SJCRH30 (cell line): ENCODE measurements at regions not wholly inside any gene's neighbourhood (a gene's known extent, or its start where the extent isn't known, plus 50 kb on each side); places are given as distances from the start of the nearest gene placed in this dataset.
"Not testable (repeated sequence)": the region's sequence is repeated elsewhere in the genome, so short reads cannot be mapped to it uniquely, and the experiment has no call there.

Source experiments
- DNase-seq, 2 experiments: peaks; one replicate each; pipeline ENCODE4 v3.0.0-alpha.2; 2015 to 2020
- H3K27ac ChIP-seq: fragments of 250-450 bp; sonication (Bioruptor Pico); 2 replicates; pipeline ENCODE4 v1.5.1; 2020; ENCODE audit warnings: mild to moderate bottlenecking, moderate library complexity
- H3K27me3 ChIP-seq: fragments of 250-450 bp; sonication (Bioruptor Pico); 2 replicates; pipeline ENCODE4 v1.5.1; 2020; ENCODE audit warnings: mild to moderate bottlenecking, moderate library complexity
- H3K36me3 ChIP-seq: fragments of 250-450 bp; sonication (Bioruptor Pico); 2 replicates; pipeline ENCODE4 v1.5.1; 2020; ENCODE audit warnings: mild to moderate bottlenecking, moderate library complexity
- H3K4me1 ChIP-seq: fragments of 250-450 bp; sonication (Bioruptor Pico); 2 replicates; pipeline ENCODE4 v1.5.1; 2020; ENCODE audit warnings: mild to moderate bottlenecking, moderate library complexity
- H3K4me3 ChIP-seq: fragments of 250-450 bp; sonication (Bioruptor Pico); 2 replicates; pipeline ENCODE4 v1.5.1; 2020; ENCODE audit warnings: mild to moderate bottlenecking, moderate library complexity
- H3K9me3 ChIP-seq: fragments of 250-450 bp; sonication (Bioruptor Pico); replicated peaks from 2 replicates; pipeline ENCODE4 v1.5.1; 2020; ENCODE audit warnings: mild to moderate bottlenecking, moderate library complexity

DNA sequence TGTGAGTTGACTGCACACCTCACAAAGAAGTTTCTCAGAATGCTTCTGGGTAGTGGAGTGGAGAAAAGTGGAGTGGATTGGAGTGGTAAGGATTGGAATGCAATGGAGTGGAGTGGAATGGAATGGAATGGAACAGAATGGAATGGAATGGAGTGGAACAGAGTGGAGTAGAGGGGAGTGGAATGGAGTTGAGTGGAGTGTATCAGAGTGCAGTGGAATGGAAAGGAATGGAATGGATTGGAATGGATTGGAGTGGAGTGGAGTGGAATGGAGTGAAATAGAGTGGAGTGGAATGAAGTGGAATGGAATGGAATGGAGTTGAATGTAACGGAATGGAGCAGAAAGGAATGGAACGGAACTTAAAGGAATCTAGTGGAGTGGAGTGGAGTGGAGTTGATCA, 5194.2 kb upstream of the TPTE start:
- not testable (repeated sequence) for H3K4me1 ChIP-seq, H3K4me3 ChIP-seq, H3K27me3 ChIP-seq, H3K27ac ChIP-seq, DNase-seq, H3K9me3 ChIP-seq, H3K36me3 ChIP-seq

DNA sequence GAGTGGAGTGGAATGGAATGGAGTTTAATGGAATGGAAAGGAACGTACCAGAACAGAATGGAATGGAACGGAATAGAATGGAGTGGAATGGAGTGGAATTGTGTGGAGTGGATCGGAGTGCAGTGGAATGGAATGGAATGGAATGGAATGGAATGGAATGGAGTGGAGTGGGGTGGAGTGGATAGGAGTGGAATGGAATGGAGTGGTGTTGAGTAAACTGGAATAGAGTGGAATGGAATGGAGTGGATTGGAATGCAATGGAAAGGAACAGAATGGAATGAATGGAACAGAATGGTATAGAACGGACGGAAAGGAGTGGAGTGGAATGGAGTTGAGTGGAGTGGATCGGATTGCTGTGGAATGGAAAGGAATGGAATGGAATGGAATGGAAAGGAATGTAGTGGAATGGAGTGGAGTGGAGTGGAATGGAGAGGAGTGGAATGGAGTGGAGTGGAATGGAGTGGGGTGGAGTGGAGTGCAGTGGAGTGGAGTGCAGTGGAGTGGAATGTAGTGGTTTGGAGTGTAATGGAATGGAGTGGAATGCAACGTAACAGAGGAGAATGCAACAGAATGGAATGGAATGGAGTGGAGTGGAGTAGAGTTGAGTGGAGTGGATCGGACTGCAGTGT, 5192.0 kb upstream of the TPTE start:
- H3K4me1 ChIP-seq, H3K27ac ChIP-seq, H3K4me3 ChIP-seq, H3K9me3 ChIP-seq, H3K36me3 ChIP-seq, H3K27me3 ChIP-seq, DNase-seq: not testable (repeated sequence)

DNA sequence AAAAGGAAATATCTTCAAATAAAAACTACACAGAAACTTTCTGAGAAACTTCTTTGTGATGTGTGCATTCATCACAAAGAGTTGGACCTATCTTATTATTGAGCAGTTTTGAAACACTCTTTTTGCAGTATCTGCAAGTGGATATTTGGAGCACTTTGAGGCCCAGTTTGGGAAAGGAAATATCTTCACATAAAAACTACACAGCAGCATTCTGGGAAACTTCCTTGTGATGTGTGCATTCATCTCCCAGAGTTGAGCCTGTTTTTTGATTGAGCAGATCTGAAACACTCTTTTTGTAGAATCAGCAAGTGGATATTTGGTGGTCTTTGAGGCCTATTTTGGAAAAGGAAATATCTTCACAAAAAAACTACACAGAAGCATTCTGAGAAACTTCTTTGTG, 5163.5 kb upstream of the TPTE start:
- H3K4me3 ChIP-seq, DNase-seq, H3K9me3 ChIP-seq, H3K4me1 ChIP-seq, H3K27me3 ChIP-seq, H3K36me3 ChIP-seq: not testable (repeated sequence)
- peak overlapping the region; percentile 15; the same call in 1 of the 2 replicates for H3K27ac ChIP-seq
